ENCODE measurements at regions not wholly inside any gene's neighbourhood (a gene's known extent, or its start where the extent isn't known, plus 50 kb on each side); places are given as distances from the start of the nearest gene placed in this dataset.

- no peak overlapping the region for H2AFZ ChIP-seq (ENCODE audit: low read depth, low read length)
- H3K9me3 ChIP-seq (ENCODE audit: low read length): no peaks in the 10 kb centered on the region
These were observed 72.1 kb upstream of the LYZL2 start for GRCh38 chr10:30701451-30702173.

GRCh38 chr10:30697806-30698205, 68.3 kb upstream of the LYZL2 start:
- no peaks in the 10 kb centered on the region for H3K9me3 ChIP-seq (ENCODE audit: low read length)
- no peak overlapping the region for H3K9ac ChIP-seq (ENCODE audit: low read length)
- H3F3A ChIP-seq (ENCODE audit: insufficient read depth, low read length, poor library complexity, severe bottlenecking): no peaks in the 10 kb centered on the region
- H3K27ac ChIP-seq (ENCODE audit: low read length): no peak overlapping the region
- H4K20me1 ChIP-seq (ENCODE audit: insufficient read depth): no peaks in the 10 kb centered on the region
- H3K4me3 ChIP-seq (ENCODE audit: low read length): no peak overlapping the region
- no peak overlapping the region for H3K4me2 ChIP-seq (ENCODE audit: low read length)
- no peaks in the 10 kb centered on the region for H3K36me3 ChIP-seq (ENCODE audit: insufficient read depth, low read length)
- H3K79me2 ChIP-seq (replicated peaks; ENCODE audit: insufficient read depth, low read length): no peaks in the 10 kb centered on the region
- H3K9me2 ChIP-seq (ENCODE audit: insufficient read depth, low read length): no peaks in the 10 kb centered on the region
- H3K27me3 ChIP-seq (ENCODE audit: insufficient read depth, low read depth, low read length): no peaks in the 10 kb centered on the region
- no peak overlapping the region for H2AFZ ChIP-seq (ENCODE audit: low read depth, low read length)
- TF ChIP-seq EP300 (conservative IDR thresholded peaks at IDR 0.05; ENCODE audit: poor library complexity, severe bottlenecking) (no peak), TAF1 (IDR thresholded peaks at IDR 0.05; ENCODE audit: low read depth) (no peak), RAD21 (conservative IDR thresholded peaks at IDR 0.05) (no peak), POLR2AphosphoS5 (IDR thresholded peaks at IDR 0.05) (no peak), EZH2 (IDR thresholded peaks at IDR 0.05; ENCODE audit: borderline replicate concordance, insufficient read depth, low read length, poor library complexity, severe bottlenecking) (no peak), SMC3 (conservative IDR thresholded peaks at IDR 0.05; ENCODE audit: poor library complexity) (no peak), CTCF (IDR thresholded peaks at IDR 0.05; ENCODE audit: poor library complexity, severe bottlenecking) (no peak), MXI1 (conservative IDR thresholded peaks at IDR 0.05; ENCODE audit: poor library complexity, severe bottlenecking) (no peak)

More at GRCh38 chr10:30701451-30702173, 72.1 kb upstream of the LYZL2 start:
- Histone ChIP-seq H3K79me2 (replicated peaks; ENCODE audit: insufficient read depth, low read length) (no peaks in the 10 kb centered on the region), H3K27me3 (ENCODE audit: insufficient read depth, low read depth, low read length) (no peaks in the 10 kb centered on the region), H3K4me2 (ENCODE audit: low read length) (no peak overlapping the region), H3K27ac (ENCODE audit: low read length) (peak overlapping the region; percentile 29), H3F3A (ENCODE audit: insufficient read depth, low read length, poor library complexity, severe bottlenecking) (no peaks in the 10 kb centered on the region), H3K4me3 (ENCODE audit: low read length) (no peak overlapping the region), H3K36me3 (ENCODE audit: insufficient read depth, low read length) (no peaks in the 10 kb centered on the region), H4K20me1 (ENCODE audit: insufficient read depth) (no peaks in the 10 kb centered on the region), H3K9me2 (ENCODE audit: insufficient read depth, low read length) (no peaks in the 10 kb centered on the region), H3K9ac (ENCODE audit: low read length) (peak overlapping the region; percentile 0)
- TF ChIP-seq EZH2 (IDR thresholded peaks at IDR 0.05; ENCODE audit: borderline replicate concordance, insufficient read depth, low read length, poor library complexity, severe bottlenecking): no peak
- TF ChIP-seq EP300 (conservative IDR thresholded peaks at IDR 0.05; ENCODE audit: poor library complexity, severe bottlenecking): peak; percentile 35
- no peak for TF ChIP-seq CTCF (IDR thresholded peaks at IDR 0.05; ENCODE audit: poor library complexity, severe bottlenecking)
- no peak for TF ChIP-seq REST (IDR thresholded peaks at IDR 0.05; ENCODE audit: borderline replicate concordance)
